Right forelimb (tissue), 1 donor: ENCODE measurements at regions not wholly inside any gene's neighbourhood (a gene's known extent, or its start where the extent isn't known, plus 50 kb on each side); places are given as distances from the start of the nearest gene placed in this dataset.

Experiments used
- DNase-seq: peaks from one replicate; pipeline ENCODE4 v3.0.0-alpha.2; 2018

- no peak for DNase-seq
Observed at GRCh38 chr2:238985931-238986446, 138.1 kb downstream of the TWIST2 start.

- DNase-seq: no peak
Observed at GRCh38 chr2:238986491-238987351, 138.8 kb downstream of the TWIST2 start.

GRCh38 chr2:238987352-238987981 lies 139.6 kb downstream of the TWIST2 start:
- DNase-seq: no peak

- no peak for DNase-seq
Observed at GRCh38 chr2:238988105-238988504, 140.2 kb downstream of the TWIST2 start.

- DNase-seq: no peak
Observed at GRCh38 chr2:238988752-238989151, 140.9 kb downstream of the TWIST2 start.

- no peak for DNase-seq
Observed at GRCh38 chr2:238989484-238989883, 141.6 kb downstream of the TWIST2 start.

- no peak for DNase-seq
Observed at GRCh38 chr2:238994432-238994831, 146.5 kb downstream of the TWIST2 start.

- no peak for DNase-seq
Observed at GRCh38 chr2:238994876-238995275, 147.0 kb downstream of the TWIST2 start.

- no peak for DNase-seq
Observed at GRCh38 chr2:238995634-238996033, 147.7 kb downstream of the TWIST2 start.

GRCh38 chr2:238996331-238997136 lies 148.6 kb downstream of the TWIST2 start:
- no peak for DNase-seq

- DNase-seq: no peak
Observed at GRCh38 chr2:238997137-238997390, 149.2 kb downstream of the TWIST2 start.

- no peak for DNase-seq
Observed at GRCh38 chr2:238997684-238998083, 149.8 kb downstream of the TWIST2 start.
